Type B pancreatic cell (in vitro differentiated cells): ENCODE measurements at regions not wholly inside any gene's neighbourhood (a gene's known extent, or its start where the extent isn't known, plus 50 kb on each side); places are given as distances from the start of the nearest gene placed in this dataset.
"Not testable (repeated sequence)": the region's sequence is repeated elsewhere in the genome, so short reads cannot be mapped to it uniquely, and the experiment has no call there.

Source experiments
- DNase-seq: peaks from one replicate; pipeline ENCODE4 v3.0.0; 2021; ENCODE audit warnings: mixed read lengths; ENCODE audit not compliant: unreplicated experiment; ENCODE audit errors: extremely low spot score
- H3K27ac Mint-ChIP-seq: 2 replicates; pipeline ENCODE4 v1.8.0; 2021; ENCODE audit warnings: mild to moderate bottlenecking, mixed read lengths
- H3K27me3 Mint-ChIP-seq: 2 replicates; pipeline ENCODE4 v1.8.0; 2021; ENCODE audit warnings: mixed read lengths
- H3K36me3 Mint-ChIP-seq: 2 replicates; pipeline ENCODE4 v1.8.0; 2021; ENCODE audit warnings: mixed read lengths
- H3K4me1 Mint-ChIP-seq: one replicate; pipeline ENCODE4 v1.8.0; 2021; ENCODE audit warnings: mixed read lengths; ENCODE audit not compliant: unreplicated experiment
- H3K4me3 Mint-ChIP-seq: 2 replicates; pipeline ENCODE4 v1.8.0; 2021; ENCODE audit warnings: mild to moderate bottlenecking, mixed read lengths
- H3K9me3 Mint-ChIP-seq: 2 replicates; pipeline ENCODE4 v1.8.0; 2021; ENCODE audit warnings: mixed read lengths
- TF ChIP-seq, protein P1 (sequence below): fragments of 200-600 bp; sonication (generic); conservative IDR thresholded peaks from 2 replicates; pipeline ENCODE4 v1.5.0; 2021; ENCODE audit warnings: antibody characterized with exemption, mild to moderate bottlenecking

DNA sequence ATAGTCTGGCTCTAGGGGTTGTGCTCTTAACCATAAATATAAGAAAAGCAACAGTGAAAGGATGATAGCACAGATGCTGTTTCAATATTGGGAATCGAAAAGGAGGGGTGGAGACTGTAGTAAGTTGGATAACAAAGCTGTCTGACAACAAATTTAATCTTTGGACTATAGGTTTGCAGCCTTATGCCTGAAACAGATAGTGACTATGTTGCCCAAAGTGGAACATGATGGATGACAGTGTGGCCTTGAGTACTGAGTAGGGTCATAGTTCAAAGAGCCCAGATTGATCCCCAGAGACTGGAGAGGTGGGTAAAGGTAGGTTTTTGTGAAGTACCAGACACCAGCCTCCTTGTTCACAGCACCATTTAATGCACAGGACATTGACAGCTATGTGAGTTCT, 144.0 kb upstream of the PALMD start:
- TF ChIP-seq, protein P1, sequence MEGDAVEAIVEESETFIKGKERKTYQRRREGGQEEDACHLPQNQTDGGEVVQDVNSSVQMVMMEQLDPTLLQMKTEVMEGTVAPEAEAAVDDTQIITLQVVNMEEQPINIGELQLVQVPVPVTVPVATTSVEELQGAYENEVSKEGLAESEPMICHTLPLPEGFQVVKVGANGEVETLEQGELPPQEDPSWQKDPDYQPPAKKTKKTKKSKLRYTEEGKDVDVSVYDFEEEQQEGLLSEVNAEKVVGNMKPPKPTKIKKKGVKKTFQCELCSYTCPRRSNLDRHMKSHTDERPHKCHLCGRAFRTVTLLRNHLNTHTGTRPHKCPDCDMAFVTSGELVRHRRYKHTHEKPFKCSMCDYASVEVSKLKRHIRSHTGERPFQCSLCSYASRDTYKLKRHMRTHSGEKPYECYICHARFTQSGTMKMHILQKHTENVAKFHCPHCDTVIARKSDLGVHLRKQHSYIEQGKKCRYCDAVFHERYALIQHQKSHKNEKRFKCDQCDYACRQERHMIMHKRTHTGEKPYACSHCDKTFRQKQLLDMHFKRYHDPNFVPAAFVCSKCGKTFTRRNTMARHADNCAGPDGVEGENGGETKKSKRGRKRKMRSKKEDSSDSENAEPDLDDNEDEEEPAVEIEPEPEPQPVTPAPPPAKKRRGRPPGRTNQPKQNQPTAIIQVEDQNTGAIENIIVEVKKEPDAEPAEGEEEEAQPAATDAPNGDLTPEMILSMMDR = no peak
- H3K27me3 Mint-ChIP-seq = no peaks in the 10 kb centered on the region
- DNase-seq = no peak
- no peaks in the 10 kb centered on the region for H3K36me3 Mint-ChIP-seq
- H3K4me1 Mint-ChIP-seq = no peaks in the 10 kb centered on the region
- H3K27ac Mint-ChIP-seq = no peak overlapping the region
- H3K4me3 Mint-ChIP-seq = no peak overlapping the region
- no peaks in the 10 kb centered on the region for H3K9me3 Mint-ChIP-seq

DNA sequence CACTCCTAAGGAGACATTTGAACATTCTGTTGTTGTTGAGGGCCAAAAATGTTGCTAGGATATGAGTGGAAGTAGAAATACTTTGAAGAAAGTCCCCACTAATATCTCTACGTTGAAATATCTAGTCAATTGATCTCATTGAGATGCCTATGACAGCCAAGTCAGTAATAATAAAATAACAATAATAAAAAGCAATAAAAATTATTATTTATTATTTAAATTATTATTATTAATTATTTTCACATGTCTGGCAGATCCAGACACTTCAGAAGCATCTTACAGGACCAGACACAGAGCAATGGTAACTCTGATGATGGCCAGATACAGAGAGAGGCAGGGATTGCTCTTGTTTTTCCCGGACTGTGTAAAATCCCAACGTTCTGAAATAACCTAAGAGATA, 143.5 kb upstream of the PALMD start:
- Mint-ChIP-seq H3K4me3 (no peak overlapping the region), H3K27ac (no peak overlapping the region), H3K27me3 (no peaks in the 10 kb centered on the region), H3K36me3 (no peaks in the 10 kb centered on the region), H3K9me3 (no peaks in the 10 kb centered on the region), H3K4me1 (no peaks in the 10 kb centered on the region)
- TF ChIP-seq, protein P1 = no peak
- DNase-seq = no peak

DNA sequence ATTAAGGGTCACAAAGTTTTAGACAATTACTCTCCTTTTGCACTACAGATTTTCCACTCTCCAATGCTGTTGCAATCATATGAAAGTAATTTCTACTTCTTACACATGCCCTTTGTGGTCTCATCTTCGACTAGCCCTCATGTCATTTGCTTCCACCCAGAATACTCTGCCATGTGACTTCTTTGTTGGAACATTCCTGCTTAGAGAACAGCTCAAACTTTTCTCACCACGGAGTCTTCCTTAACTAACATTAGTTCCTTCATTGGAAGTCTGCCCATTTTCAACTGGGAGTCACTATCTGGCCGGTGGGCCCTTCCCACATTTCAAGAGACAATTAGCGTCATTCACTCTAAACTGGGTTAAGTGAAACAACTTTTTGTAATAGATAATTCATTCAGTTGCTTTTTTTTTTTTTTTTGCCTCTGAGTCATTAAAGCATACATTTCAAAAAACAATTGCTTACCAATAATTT, 142.6 kb upstream of the PALMD start:
- TF ChIP-seq, protein P1 = no peak
- H3K27ac Mint-ChIP-seq = no peak overlapping the region
- no peaks in the 10 kb centered on the region for H3K36me3 Mint-ChIP-seq
- H3K4me3 Mint-ChIP-seq = no peak overlapping the region
- DNase-seq = no peak
- H3K27me3 Mint-ChIP-seq = no peaks in the 10 kb centered on the region
- no peaks in the 10 kb centered on the region for H3K9me3 Mint-ChIP-seq
- no peaks in the 10 kb centered on the region for H3K4me1 Mint-ChIP-seq

DNA sequence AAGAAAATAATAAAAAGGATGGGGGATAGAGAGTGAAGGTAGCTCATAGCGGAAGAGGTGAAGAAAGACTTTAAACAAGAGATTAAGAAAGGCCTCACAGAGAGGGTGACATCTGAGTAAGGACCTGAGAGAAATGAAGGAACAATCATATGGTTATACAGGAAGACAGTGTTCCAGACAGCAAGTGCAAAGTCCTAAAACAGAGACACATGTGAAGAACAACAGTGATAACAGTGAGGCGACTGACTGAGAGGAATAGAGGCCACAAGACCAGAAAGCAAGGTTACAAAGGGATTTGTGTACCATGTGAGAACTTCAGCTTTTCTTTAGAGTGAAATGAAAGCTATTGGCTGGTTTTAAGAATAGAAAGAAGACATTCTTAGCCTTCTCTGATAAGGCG, 141.6 kb upstream of the PALMD start:
- DNase-seq = no peak
- TF ChIP-seq, protein P1 = no peak
- Mint-ChIP-seq H3K27me3 (no peaks in the 10 kb centered on the region), H3K9me3 (no peaks in the 10 kb centered on the region), H3K27ac (no peak overlapping the region), H3K36me3 (no peaks in the 10 kb centered on the region), H3K4me3 (no peak overlapping the region), H3K4me1 (no peaks in the 10 kb centered on the region)

DNA sequence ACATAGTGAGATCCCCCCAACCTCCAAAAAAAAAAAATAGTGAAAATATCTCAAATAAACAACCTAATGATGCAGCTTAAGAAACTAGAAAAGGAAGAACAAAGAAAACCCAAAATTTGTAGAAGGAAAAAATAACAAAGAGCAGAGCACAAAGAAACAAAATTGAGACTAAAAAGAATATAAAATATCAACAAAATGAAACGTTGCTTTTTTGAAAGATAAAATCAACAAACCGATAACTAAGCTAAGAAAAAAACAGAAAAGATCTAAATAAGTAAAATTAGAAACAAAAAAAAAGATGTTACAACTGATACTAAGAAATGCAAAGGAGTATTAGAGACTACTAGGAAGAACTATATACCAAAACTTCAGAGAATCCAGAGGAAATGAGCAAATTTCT, 139.3 kb upstream of the PALMD start:
- TF ChIP-seq, protein P1 = no peak
- Mint-ChIP-seq H3K4me3 (no peak overlapping the region), H3K36me3 (no peaks in the 10 kb centered on the region), H3K4me1 (no peaks in the 10 kb centered on the region), H3K27ac (no peak overlapping the region), H3K27me3 (no peaks in the 10 kb centered on the region), H3K9me3 (no peaks in the 10 kb centered on the region)
- no peak for DNase-seq

DNA sequence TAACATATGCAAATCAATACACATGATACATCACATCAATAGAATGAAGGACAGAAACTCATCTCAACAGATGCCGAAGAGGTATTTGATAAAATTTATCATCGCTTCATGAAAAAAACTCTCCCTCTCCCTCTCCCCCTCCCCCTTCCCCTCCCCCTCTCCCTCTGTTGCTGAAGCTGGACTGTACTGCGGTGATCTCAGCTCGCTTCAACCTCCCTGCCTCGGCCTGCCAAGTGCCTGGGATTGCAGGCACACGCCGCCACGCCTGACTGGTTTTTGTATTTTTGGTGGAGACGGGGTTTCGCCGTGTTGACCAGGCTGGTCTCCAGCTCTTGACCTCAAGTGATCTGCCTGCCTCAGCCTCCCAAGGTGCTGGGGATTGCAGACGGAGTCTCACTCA, 138.5 kb upstream of the PALMD start:
- not testable (repeated sequence) for DNase-seq, H3K27ac Mint-ChIP-seq, H3K4me1 Mint-ChIP-seq, H3K4me3 Mint-ChIP-seq, H3K27me3 Mint-ChIP-seq, H3K36me3 Mint-ChIP-seq, H3K9me3 Mint-ChIP-seq
